Body of pancreas (tissue), 4 donors: ENCODE measurements at regions not wholly inside any gene's neighbourhood (a gene's known extent, or its start where the extent isn't known, plus 50 kb on each side); places are given as distances from the start of the nearest gene placed in this dataset.

Experiments used
- POLR2A ChIP-seq, 3 donors: fragments of 450-650 bp; IDR thresholded peaks; one replicate each; pipeline ENCODE4 v1.6.1; 2016; ENCODE audit warnings: antibody characterized with exemption in 3 of 3, mild to moderate bottlenecking in 2 of 3
- TF ChIP-seq, protein P1 (sequence below), 7 experiments: fragments of 450-650 bp in 4 of 7; fragments of 200-600 bp in 3 of 7; sonication (generic) in 3 of 7; IDR thresholded peaks; one replicate each; pipeline ENCODE4 v1.5.1; 2016 to 2019; ENCODE audit warnings: antibody characterized with exemption in 7 of 7

DNA sequence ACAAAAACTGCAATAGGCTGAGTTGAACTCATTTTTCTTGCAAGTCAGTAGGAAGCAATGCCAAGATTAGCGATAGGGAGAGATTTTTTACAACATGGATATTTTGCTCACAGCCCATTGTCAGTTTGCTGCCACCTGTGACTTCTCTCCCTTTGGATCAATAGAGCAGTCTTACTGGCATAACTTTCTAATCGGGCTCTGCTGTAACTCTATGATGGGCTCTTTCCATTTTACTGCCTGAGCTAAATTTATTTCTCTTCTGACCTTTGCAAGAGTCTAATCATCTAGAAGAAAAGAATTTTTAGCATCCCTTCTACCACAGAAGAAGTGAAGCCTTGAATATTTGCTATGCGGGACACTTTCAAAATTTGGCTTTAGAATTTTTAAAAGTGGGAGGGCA is 53.6 kb upstream of the SGCD start:
- TF ChIP-seq, protein P1, sequence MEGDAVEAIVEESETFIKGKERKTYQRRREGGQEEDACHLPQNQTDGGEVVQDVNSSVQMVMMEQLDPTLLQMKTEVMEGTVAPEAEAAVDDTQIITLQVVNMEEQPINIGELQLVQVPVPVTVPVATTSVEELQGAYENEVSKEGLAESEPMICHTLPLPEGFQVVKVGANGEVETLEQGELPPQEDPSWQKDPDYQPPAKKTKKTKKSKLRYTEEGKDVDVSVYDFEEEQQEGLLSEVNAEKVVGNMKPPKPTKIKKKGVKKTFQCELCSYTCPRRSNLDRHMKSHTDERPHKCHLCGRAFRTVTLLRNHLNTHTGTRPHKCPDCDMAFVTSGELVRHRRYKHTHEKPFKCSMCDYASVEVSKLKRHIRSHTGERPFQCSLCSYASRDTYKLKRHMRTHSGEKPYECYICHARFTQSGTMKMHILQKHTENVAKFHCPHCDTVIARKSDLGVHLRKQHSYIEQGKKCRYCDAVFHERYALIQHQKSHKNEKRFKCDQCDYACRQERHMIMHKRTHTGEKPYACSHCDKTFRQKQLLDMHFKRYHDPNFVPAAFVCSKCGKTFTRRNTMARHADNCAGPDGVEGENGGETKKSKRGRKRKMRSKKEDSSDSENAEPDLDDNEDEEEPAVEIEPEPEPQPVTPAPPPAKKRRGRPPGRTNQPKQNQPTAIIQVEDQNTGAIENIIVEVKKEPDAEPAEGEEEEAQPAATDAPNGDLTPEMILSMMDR (IDR thresholded peaks at IDR 0.05): no peak
- TF ChIP-seq POLR2A (IDR thresholded peaks at IDR 0.05): no peak
